ENCODE measurements at regions not wholly inside any gene's neighbourhood (a gene's known extent, or its start where the extent isn't known, plus 50 kb on each side); places are given as distances from the start of the nearest gene placed in this dataset.

DNA sequence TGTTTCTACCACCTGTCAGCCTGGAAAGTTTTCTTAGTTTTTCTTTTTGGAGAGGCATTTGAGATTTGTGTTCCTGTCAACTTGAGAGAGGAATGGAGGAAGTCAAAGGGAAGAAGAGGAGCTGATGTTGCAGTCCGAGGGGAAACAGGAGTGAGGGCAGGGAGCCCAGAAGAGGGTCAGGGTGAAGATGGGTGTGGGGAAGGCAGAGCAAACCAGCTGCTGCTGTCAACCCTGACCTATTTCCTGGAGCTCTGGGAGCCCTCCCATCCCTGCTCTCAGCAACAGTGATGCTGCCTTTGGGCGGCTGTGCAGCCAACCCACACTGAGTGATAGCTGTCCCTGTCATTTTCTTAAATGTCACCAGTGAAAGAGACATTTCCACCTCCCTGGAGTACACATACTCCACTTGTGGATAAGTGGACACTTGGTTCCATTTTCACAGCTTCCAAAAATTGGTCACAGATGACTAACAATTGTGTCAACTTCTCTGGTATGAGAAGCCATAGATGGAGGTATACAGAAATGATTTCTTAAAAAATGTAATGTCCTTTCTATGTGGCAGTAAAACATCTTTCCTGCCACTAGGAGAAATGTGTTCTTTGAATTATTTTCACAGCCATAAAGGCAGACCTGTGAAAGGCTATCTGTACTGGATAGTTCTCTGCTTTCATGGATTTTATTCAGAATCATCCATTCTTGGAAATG is 556.3 kb upstream of the TBL1XR1 start:
- no peak for DNase-seq (ENCODE audit: extremely low read depth in 1 of 2, low read depth in 1 of 2)

- DNase-seq (ENCODE audit: extremely low read depth in 1 of 2, low read depth in 1 of 2): no peak
Measured at GRCh38 chr3:177754508-177754921, 557.2 kb upstream of the TBL1XR1 start.

DNA sequence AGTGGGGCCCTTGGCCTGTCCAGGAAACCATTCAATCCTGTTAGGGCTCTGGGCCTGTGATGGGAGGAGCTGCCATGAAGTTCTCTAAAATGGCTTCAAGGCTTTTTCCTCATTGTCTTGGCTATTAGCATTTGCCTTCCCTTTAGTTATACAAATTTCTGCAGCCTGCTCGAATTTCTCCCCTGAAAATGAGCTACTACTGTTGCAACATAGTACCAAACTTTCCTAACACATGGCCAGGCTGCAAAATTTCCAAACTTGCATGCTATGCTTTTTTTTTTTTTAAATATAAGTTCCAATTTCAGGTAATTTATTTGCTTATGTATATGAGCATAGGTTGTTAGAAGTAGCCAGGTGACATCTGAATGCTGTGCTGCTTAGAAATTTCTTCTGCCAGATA is 560.8 kb upstream of the TBL1XR1 start:
- no peak for DNase-seq (ENCODE audit: extremely low read depth in 1 of 2, low read depth in 1 of 2)

- no peak for DNase-seq (ENCODE audit: extremely low read depth in 1 of 2, low read depth in 1 of 2)
Measured at GRCh38 chr3:177760803-177761202, 563.5 kb upstream of the TBL1XR1 start.

- DNase-seq (ENCODE audit: extremely low read depth in 1 of 2, low read depth in 1 of 2): no peak
Measured at GRCh38 chr3:177764377-177764912, 567.2 kb upstream of the TBL1XR1 start.

DNA sequence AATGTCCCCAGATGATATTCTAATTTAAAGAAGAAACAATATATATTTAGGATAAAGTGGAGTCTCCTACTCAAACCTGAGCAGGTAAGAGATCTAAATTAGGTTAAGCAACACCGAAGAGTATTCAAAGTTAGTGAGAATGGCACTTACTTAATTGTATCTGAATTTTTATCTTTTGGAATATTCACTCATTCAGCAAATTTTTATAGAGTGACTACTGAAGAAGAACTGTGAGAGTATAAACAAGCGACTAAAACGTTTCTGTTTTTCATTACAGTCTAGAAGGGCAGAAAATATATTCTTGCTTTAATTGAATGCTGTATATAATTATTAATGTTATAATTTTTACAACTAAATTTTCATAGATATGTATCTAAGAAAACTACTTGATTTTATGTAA is 567.7 kb upstream of the TBL1XR1 start:
- no peak for DNase-seq (ENCODE audit: extremely low read depth in 1 of 2, low read depth in 1 of 2)

GRCh38 chr3:177770383-177771230 is 573.3 kb upstream of the TBL1XR1 start:
- DNase-seq (ENCODE audit: extremely low read depth in 1 of 2, low read depth in 1 of 2): no peak

DNA sequence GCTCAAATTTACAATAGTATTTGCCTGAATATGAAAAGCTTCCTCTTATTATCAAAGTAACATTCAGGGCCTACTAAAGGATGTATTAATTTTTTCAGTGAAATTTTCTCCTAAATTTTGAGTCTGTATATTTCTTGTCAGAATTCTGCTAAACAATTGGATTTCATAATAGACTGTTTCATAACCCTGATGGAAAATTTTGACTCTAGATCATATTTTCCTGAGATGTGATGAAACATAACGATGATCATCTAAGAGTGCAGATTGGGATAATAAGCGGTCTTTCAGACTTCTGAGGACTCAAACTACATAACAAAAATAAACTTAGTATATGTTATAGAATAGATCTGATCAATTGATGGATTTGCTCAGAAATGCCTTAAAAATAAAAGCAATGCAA is 574.5 kb upstream of the TBL1XR1 start:
- DNase-seq (ENCODE audit: extremely low read depth in 1 of 2, low read depth in 1 of 2): no peak

DNA sequence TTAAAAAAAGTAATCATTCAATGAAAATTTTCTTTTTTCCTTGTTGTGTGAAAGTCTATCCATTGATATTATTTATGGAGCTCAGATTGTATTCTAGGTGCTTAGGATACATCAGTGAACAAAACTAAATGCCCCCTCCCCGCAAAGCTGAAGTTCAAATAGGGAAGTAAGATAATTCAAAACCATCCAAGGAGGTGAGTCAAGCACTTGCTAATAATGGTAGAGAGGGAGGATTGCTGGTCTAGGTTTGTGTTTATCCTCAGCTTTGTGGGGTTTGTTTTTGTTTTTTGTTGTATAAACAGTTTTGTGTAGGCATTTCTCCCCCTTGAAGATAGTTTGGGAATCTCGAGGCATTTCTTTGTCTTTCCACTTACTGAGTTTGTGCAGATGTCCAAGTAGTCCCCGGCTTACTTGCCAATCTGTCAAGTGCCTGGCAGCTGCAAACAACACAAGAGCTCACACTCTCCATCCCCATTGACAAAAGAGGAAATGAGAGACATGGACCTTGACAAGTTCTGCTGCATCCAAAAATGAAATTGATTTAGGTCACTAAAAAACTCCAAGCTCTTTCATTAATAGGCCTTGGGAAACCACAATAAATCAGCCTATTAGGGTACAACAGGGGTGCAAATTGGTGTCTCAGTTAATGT is 575.8 kb upstream of the TBL1XR1 start:
- no peak for DNase-seq (ENCODE audit: extremely low read depth in 1 of 2, low read depth in 1 of 2)

- DNase-seq (ENCODE audit: extremely low read depth in 1 of 2, low read depth in 1 of 2): no peak
Measured at GRCh38 chr3:177773717-177774116, 576.4 kb upstream of the TBL1XR1 start.

GRCh38 chr3:177776661-177777101 is 579.4 kb upstream of the TBL1XR1 start:
- DNase-seq (ENCODE audit: extremely low read depth in 1 of 2, low read depth in 1 of 2): no peak

GRCh38 chr3:177777699-177778098 is 580.4 kb upstream of the TBL1XR1 start:
- DNase-seq (ENCODE audit: extremely low read depth in 1 of 2, low read depth in 1 of 2): peak in 1 of 2 donors; percentile 24

- DNase-seq (ENCODE audit: extremely low read depth in 1 of 2, low read depth in 1 of 2): no peak
Measured at GRCh38 chr3:177778633-177779032, 581.4 kb upstream of the TBL1XR1 start.

GRCh38 chr3:177781686-177782161 is 584.4 kb upstream of the TBL1XR1 start:
- no peak for DNase-seq (ENCODE audit: extremely low read depth in 1 of 2, low read depth in 1 of 2)

GRCh38 chr3:177783338-177783737 is 586.1 kb upstream of the TBL1XR1 start:
- DNase-seq (ENCODE audit: extremely low read depth in 1 of 2, low read depth in 1 of 2): no peak

DNA sequence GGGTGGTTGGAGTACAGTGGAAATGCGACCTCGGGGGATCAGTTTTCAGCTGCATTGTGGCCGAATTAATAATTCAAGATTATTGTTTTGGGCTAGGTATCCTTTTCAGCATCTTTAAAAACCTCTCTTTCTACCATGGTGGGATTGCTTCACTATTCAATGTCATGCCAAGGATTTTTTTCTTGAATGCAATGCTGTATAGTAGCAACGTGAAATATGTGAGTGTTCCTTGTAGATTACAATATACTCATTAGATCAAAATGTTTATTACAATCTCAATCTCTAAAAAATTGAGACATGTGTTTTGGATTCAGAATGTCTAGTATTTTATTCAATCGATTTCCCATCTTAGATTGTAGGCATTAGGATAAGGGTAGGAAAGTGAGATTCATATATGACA is 586.5 kb upstream of the TBL1XR1 start:
- DNase-seq (ENCODE audit: extremely low read depth in 1 of 2, low read depth in 1 of 2): no peak

DNA sequence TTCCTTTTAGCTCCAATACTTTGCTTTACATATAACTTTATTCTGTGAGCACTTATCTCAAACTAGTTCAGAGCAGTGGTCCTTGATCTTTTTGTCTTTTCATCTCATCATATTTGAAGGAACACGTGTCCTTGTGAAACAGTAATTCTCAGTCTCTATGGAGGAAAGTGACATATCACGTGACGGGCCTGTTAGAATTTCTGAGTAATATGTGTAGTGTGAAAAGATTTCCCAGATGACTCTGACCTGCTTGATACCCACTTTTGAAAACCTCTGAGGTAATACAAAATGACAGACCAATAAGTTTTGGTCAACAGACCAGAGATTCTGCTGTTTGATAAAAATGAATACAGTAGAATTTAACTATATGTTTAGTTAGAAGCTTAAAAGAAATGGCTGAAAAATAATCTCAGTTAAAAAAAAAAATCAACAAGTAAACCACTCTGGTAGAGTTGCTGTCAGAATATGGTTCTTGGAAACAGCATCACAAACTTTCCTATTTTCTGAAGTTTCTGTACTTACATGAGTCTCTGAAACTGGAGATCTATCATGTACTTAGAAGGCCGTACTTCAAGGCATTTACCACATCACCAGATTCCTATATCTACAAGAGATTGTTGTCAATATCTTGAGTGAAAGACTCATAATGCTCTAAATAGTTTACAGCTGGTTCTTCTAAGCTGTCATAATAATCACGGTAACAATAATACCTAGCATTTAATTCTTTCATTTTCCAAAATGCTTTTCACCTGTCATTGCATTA is 590.2 kb upstream of the TBL1XR1 start:
- no peak for DNase-seq (ENCODE audit: extremely low read depth in 1 of 2, low read depth in 1 of 2)

DNA sequence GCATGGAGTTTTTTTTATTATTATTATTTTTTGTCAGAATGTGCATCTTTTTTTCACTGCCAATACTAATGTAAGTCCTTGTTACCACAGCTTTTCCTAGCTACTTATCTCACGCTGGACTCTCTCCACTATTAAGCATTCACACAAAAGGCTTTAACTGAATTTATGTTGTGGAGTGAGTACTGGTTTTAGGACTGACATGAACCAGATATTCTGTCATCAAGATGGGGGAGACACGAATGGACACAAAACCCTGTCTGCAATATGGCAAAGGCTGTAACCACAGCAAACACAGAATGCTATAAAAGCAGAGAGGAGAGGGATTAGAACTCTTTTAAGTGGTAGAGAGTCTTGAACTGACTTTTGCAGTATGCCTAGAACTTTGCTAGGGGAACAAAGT is 592.2 kb upstream of the TBL1XR1 start:
- no peak for DNase-seq (ENCODE audit: extremely low read depth in 1 of 2, low read depth in 1 of 2)

GRCh38 chr3:177792311-177793030 is 595.2 kb upstream of the TBL1XR1 start:
- DNase-seq (ENCODE audit: extremely low read depth in 1 of 2, low read depth in 1 of 2): no peak

DNA sequence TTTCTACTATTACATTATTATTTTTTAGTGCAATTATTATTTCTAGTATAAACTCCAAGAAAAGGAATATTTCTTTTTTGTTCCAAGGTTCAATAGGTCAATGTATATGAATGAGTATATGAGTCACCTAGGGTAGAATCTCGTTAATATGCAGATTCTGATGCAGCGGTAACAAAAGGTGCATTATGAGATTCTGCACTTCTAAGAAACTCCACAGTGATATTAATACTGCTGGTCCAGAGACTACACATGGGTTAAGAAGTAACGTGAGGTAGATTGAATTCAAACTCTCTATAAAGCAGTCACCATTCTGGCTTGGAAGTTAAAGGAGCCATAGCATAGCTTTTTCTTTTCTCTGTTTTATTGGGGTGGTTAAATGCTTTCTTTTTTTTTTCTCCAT is 596.2 kb upstream of the TBL1XR1 start:
- no peak for DNase-seq (ENCODE audit: extremely low read depth in 1 of 2, low read depth in 1 of 2)
